ENCODE measurements at regions not wholly inside any gene's neighbourhood (a gene's known extent, or its start where the extent isn't known, plus 50 kb on each side); places are given as distances from the start of the nearest gene placed in this dataset.
A peak's percentile ranks its signal among the peaks of the same experiment; 100 is the strongest.

DNA sequence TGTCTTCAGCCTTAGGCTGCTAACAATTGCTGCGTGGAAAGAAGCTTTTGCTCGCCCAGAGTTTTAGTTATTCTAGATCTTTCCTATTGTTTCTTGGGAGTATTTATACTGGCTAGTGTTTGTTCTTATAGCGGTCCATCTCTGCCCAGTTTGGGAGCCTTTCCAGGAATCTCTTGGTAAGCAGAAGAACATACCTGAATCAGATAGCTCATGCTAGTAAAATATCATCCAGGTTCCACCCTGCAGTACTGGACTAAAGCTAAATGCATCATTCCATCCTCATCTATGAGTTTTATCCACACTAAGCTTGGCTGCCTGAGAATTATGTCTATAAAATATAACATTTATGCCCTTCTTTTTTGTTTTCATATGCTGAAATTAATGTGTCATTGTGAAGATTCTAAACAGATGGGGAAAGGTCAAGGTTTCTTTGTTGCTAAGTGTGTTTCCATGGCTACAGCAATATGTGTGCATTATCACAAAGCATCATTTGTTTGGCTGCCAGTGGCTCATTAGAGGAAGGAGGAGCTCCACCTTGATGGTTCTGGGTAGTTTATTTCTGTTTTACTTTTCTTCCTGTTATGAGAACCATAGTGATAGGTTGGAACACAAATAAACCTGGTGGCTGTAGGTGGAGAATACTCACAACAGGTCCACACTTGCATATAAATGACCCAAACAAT, 182.8 kb downstream of the PIK3C3 start:
- DNase-seq (ENCODE audit: low read depth), result no peak
- H3K4me3 ChIP-seq (ENCODE audit: low read depth, low read length), result no peak overlapping the region
- CTCF ChIA-PET, result interaction anchor here (0.9 to 1.2 kb wide), 2 partner anchors 22 to 24 kb away, joined by 3 to 6 read pairs; no protein-coding TSS in a partner anchor

DNA sequence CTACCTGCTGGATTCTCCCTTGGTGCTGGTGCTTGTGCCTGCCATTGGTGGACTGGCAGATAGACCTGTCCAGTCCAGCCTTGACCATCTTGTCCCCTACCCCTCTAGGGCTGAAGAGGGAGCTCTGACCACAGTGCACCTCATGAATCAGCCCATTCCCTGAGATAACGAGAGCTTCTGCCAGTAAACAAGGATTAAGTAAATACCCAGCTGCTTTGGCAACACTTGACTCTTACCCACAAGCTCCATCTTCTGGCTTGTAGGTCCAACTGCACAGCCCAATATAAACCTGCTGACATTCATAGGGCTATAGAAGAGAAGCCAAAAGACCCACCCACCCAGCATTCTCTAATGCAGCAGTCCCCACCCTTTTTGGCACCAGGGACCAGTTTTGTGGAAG, 186.4 kb downstream of the PIK3C3 start:
- POLR2A ChIA-PET, result no interaction called here
- TF ChIP-seq, protein P1, sequence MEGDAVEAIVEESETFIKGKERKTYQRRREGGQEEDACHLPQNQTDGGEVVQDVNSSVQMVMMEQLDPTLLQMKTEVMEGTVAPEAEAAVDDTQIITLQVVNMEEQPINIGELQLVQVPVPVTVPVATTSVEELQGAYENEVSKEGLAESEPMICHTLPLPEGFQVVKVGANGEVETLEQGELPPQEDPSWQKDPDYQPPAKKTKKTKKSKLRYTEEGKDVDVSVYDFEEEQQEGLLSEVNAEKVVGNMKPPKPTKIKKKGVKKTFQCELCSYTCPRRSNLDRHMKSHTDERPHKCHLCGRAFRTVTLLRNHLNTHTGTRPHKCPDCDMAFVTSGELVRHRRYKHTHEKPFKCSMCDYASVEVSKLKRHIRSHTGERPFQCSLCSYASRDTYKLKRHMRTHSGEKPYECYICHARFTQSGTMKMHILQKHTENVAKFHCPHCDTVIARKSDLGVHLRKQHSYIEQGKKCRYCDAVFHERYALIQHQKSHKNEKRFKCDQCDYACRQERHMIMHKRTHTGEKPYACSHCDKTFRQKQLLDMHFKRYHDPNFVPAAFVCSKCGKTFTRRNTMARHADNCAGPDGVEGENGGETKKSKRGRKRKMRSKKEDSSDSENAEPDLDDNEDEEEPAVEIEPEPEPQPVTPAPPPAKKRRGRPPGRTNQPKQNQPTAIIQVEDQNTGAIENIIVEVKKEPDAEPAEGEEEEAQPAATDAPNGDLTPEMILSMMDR (IDR thresholded peaks at IDR 0.05; ENCODE audit: insufficient read depth, low read depth, low read length), result 0 out of 2 replicates have a peak, but pooled peaks have one; percentile 3
- DNase-seq (ENCODE audit: low read depth), result no peak
- Histone ChIP-seq H3K4me3 (ENCODE audit: low read depth, low read length) (no peak overlapping the region), H3K27me3 (ENCODE audit: control insufficient read depth, insufficient read depth, low read length) (no peaks in the 10 kb centered on the region), H3K36me3 (ENCODE audit: control insufficient read depth, insufficient read depth, low read length) (no peaks in the 10 kb centered on the region)
- CTCF ChIA-PET, result interaction anchor here (0.9 kb wide), 1 partner anchor 27 kb away, joined by 3 read pairs; no protein-coding TSS in a partner anchor

More for the DNA sequence above, 182.8 kb downstream of the PIK3C3 start:
- Histone ChIP-seq H3K36me3 (ENCODE audit: control insufficient read depth, insufficient read depth, low read length) (no peaks in the 10 kb centered on the region), H3K27me3 (ENCODE audit: control insufficient read depth, insufficient read depth, low read length) (no peaks in the 10 kb centered on the region)
- POLR2A ChIA-PET, result no interaction called here
- TF ChIP-seq, protein P1 (IDR thresholded peaks at IDR 0.05; ENCODE audit: insufficient read depth, low read depth, low read length), result no peak

DNA sequence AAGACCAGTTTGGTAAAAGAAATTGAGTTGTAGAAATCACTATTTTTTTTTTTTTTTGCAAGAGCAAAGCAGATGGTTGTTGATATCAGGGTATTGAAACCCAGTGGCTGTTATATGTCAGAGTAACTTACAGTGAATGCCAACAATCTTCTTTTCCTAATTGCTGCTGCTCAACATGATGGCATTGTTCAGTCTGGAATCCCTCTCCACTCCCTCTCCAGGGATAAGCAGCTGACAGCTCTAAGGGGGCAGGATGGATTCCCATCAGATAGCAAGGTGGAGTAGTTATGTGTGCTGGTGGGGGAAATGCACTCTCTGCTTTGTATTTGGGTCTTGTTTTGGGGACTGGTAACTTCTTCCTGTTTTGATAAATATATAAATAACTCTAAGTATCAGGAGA, 200.0 kb downstream of the PIK3C3 start:
- POLR2A ChIA-PET, result no interaction called here
- no peak for DNase-seq (ENCODE audit: low read depth)
- H3K27me3 ChIP-seq (ENCODE audit: control insufficient read depth, insufficient read depth, low read length), result no peaks in the 10 kb centered on the region
- no peaks in the 10 kb centered on the region for H3K36me3 ChIP-seq (ENCODE audit: control insufficient read depth, insufficient read depth, low read length)
- CTCF ChIA-PET, result no interaction called here
- no peak overlapping the region for H3K4me3 ChIP-seq (ENCODE audit: low read depth, low read length)
- TF ChIP-seq, protein P1 (IDR thresholded peaks at IDR 0.05; ENCODE audit: insufficient read depth, low read depth, low read length), result no peak

- no peaks in the 10 kb centered on the region for H3K36me3 ChIP-seq (ENCODE audit: control insufficient read depth, insufficient read depth, low read length)
- CTCF ChIA-PET, result interaction anchor here (1.7 kb wide), 1 partner anchor 8 kb away, joined by 5 read pairs; no protein-coding TSS in a partner anchor
- no peak overlapping the region for H3K4me3 ChIP-seq (ENCODE audit: low read depth, low read length)
- POLR2A ChIA-PET, result no interaction called here
- no peak for DNase-seq (ENCODE audit: low read depth)
- TF ChIP-seq, protein P1 (IDR thresholded peaks at IDR 0.05; ENCODE audit: insufficient read depth, low read depth, low read length), result no peak
- no peaks in the 10 kb centered on the region for H3K27me3 ChIP-seq (ENCODE audit: control insufficient read depth, insufficient read depth, low read length)
Measured at GRCh38 chr18:42156281-42156680, 201.2 kb downstream of the PIK3C3 start.

- ChIA-PET POLR2A (no interaction called here), CTCF (interaction anchor here (1.7 kb wide), 1 partner anchor 7 kb away, joined by 5 read pairs; no protein-coding TSS in a partner anchor)
- no peaks in the 10 kb centered on the region for H3K36me3 ChIP-seq (ENCODE audit: control insufficient read depth, insufficient read depth, low read length)
- no peak for DNase-seq (ENCODE audit: low read depth)
- H3K27me3 ChIP-seq (ENCODE audit: control insufficient read depth, insufficient read depth, low read length), result no peaks in the 10 kb centered on the region
- no peak overlapping the region for H3K4me3 ChIP-seq (ENCODE audit: low read depth, low read length)
- TF ChIP-seq, protein P1 (IDR thresholded peaks at IDR 0.05; ENCODE audit: insufficient read depth, low read depth, low read length), result no peak
Measured at GRCh38 chr18:42157420-42157819, 202.4 kb downstream of the PIK3C3 start.
